Progenitor cell of endocrine pancreas (in vitro differentiated cells): ENCODE measurements at regions not wholly inside any gene's neighbourhood (a gene's known extent, or its start where the extent isn't known, plus 50 kb on each side); places are given as distances from the start of the nearest gene placed in this dataset.

Experiments used
- DNase-seq: peaks from one replicate; pipeline ENCODE4 v3.0.0; 2021; ENCODE audit warnings: low spot score; ENCODE audit not compliant: unreplicated experiment
- H3K27ac Mint-ChIP-seq: 2 replicates; pipeline ENCODE4 v1.8.0; 2021; ENCODE audit warnings: mild to moderate bottlenecking, moderate library complexity, mixed read lengths
- H3K27me3 Mint-ChIP-seq: 2 replicates; pipeline ENCODE4 v1.8.0; 2021; ENCODE audit warnings: mixed read lengths
- H3K36me3 Mint-ChIP-seq: 2 replicates; pipeline ENCODE4 v1.8.0; 2022; ENCODE audit warnings: mixed read lengths; ENCODE audit not compliant: insufficient read depth
- H3K4me1 Mint-ChIP-seq: 2 replicates; pipeline ENCODE4 v1.8.0; 2021; ENCODE audit warnings: low read depth, mixed read lengths
- H3K4me3 Mint-ChIP-seq: 2 replicates; pipeline ENCODE4 v1.8.0; 2021; ENCODE audit warnings: low read depth, mild to moderate bottlenecking, moderate library complexity, mixed read lengths
- H3K9me3 Mint-ChIP-seq: 2 replicates; pipeline ENCODE4 v1.8.0; 2021; ENCODE audit warnings: low read depth, mixed read lengths
- TF ChIP-seq, protein P1 (sequence below): fragments of 200-600 bp; sonication (generic); IDR thresholded peaks from one replicate; pipeline ENCODE4 v1.5.0; 2021; ENCODE audit warnings: antibody characterized with exemption, mild to moderate bottlenecking; ENCODE audit not compliant: unreplicated experiment

DNA sequence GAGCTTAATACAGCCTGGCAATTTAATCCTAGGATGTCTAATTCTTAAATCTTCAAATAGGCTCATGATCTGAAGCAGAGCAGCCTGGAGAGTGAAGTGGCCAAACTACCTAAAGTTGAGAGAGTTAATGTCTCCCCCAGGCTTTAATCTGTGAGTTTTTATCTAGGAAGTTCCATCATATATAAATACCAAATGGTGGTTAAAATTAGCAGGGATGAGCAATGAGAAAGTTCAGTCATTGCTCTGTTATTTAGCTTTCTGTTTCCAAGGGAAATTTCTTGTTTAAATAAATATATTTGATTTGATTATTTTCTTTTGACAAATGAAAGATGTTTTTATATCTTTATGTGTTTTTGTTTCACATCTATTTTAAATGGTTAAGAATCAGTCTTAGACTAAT, 274.4 kb upstream of the UMPS start:
- H3K36me3 Mint-ChIP-seq: peaks cover 9% of the 10 kb centered on the region
- TF ChIP-seq, protein P1, sequence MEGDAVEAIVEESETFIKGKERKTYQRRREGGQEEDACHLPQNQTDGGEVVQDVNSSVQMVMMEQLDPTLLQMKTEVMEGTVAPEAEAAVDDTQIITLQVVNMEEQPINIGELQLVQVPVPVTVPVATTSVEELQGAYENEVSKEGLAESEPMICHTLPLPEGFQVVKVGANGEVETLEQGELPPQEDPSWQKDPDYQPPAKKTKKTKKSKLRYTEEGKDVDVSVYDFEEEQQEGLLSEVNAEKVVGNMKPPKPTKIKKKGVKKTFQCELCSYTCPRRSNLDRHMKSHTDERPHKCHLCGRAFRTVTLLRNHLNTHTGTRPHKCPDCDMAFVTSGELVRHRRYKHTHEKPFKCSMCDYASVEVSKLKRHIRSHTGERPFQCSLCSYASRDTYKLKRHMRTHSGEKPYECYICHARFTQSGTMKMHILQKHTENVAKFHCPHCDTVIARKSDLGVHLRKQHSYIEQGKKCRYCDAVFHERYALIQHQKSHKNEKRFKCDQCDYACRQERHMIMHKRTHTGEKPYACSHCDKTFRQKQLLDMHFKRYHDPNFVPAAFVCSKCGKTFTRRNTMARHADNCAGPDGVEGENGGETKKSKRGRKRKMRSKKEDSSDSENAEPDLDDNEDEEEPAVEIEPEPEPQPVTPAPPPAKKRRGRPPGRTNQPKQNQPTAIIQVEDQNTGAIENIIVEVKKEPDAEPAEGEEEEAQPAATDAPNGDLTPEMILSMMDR: no peak

GRCh38 chr3:124456506-124456905, 273.7 kb upstream of the UMPS start:
- peaks cover 9% of the 10 kb centered on the region for H3K36me3 Mint-ChIP-seq
- TF ChIP-seq, protein P1: no peak
- no peaks in the 10 kb centered on the region for H3K4me1 Mint-ChIP-seq
- no peak overlapping the region for H3K4me3 Mint-ChIP-seq
- no peaks in the 10 kb centered on the region for H3K9me3 Mint-ChIP-seq
- no peaks in the 10 kb centered on the region for H3K27me3 Mint-ChIP-seq
- H3K27ac Mint-ChIP-seq: no peak overlapping the region
- no peak for DNase-seq

More for the DNA sequence above, 274.4 kb upstream of the UMPS start:
- Mint-ChIP-seq H3K4me1 (no peaks in the 10 kb centered on the region), H3K27ac (no peak overlapping the region), H3K9me3 (no peaks in the 10 kb centered on the region), H3K4me3 (no peak overlapping the region), H3K27me3 (no peaks in the 10 kb centered on the region)
- no peak for DNase-seq

DNA sequence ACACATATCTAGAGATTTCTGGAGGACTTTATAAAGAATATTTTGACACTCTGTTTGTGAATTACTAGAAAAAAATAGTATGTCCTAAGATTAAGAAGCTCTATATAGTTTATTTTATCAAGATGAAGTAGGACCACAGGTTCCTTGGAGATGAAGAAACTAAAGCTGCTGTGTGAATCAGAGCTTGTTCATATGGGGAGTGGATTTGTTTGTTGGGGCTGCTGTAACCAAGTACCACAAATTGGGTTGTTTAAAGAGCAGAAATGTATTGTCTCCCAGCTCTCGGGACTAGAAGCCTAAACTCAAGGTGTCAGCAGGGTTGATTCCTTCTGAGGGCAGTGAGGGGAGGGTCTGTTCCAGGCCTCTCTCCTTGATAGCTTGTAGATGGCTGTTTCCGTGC, 270.6 kb upstream of the UMPS start:
- Mint-ChIP-seq H3K4me1 (peaks cover 4% of the 10 kb centered on the region), H3K36me3 (peaks cover 17% of the 10 kb centered on the region), H3K27me3 (no peaks in the 10 kb centered on the region), H3K27ac (no peak overlapping the region), H3K4me3 (no peak overlapping the region), H3K9me3 (no peaks in the 10 kb centered on the region)
- DNase-seq: no peak
- TF ChIP-seq, protein P1: no peak

- H3K4me1 Mint-ChIP-seq: peaks cover 13% of the 10 kb centered on the region
- H3K27me3 Mint-ChIP-seq: no peaks in the 10 kb centered on the region
- H3K36me3 Mint-ChIP-seq: peaks cover 17% of the 10 kb centered on the region
- H3K9me3 Mint-ChIP-seq: no peaks in the 10 kb centered on the region
- no peak overlapping the region for H3K27ac Mint-ChIP-seq
- no peak for DNase-seq
- TF ChIP-seq, protein P1: no peak
- no peak overlapping the region for H3K4me3 Mint-ChIP-seq
These were observed 269.1 kb upstream of the UMPS start for GRCh38 chr3:124461126-124461525.

DNA sequence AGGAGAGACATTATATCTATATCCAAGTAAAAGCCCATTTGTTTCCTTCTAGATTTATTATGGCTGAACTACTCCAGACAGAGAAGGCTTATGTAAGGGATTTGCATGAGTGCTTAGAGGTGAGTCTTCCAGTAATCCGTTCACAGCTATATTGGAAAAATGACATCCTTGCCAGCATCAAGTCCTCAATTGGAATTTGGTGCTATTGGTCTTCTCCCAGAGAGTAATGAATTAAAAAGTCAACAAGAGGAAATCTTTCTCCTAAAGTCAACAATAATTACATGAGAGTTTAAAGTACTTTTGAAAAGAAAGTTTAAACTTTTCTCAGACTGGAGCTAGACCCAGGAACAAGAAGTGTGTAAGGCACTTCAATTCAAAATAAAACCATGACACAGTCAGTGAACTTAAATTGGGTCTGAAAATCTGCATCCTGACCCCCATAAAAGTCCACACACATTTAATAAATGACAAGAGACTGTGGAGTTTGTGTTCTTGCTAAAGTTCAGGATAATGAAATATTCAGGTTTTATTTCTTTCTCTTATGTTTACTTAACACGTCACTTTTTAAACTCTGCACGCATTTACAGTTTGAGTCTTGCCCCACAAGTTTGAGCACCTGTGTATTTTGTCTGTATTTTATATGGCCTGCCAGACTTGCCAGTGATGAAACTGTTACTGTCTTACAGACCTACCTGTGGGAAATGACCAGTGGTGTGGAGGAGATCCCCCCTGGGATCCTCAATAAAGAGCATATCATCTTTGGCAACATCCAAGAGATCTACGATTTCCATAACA, 268.2 kb upstream of the UMPS start:
- Mint-ChIP-seq H3K27me3 (peaks cover 2% of the 10 kb centered on the region), H3K4me1 (peaks cover 13% of the 10 kb centered on the region), H3K9me3 (no peaks in the 10 kb centered on the region), H3K4me3 (no peak overlapping the region), H3K27ac (no peak overlapping the region), H3K36me3 (peaks cover 14% of the 10 kb centered on the region)
- DNase-seq: no peak
- TF ChIP-seq, protein P1: no peak
